HEK293 (cell line): ENCODE measurements at regions not wholly inside any gene's neighbourhood (a gene's known extent, or its start where the extent isn't known, plus 50 kb on each side); places are given as distances from the start of the nearest gene placed in this dataset.

Experiments
- CTCF ChIA-PET: fragments of 350-600 bp; formaldehyde crosslinking; extraction: SDS; loops from one replicate; lab custom pipeline; 2021; ENCODE audit warnings: antibody characterized with exemption; lab: Yijun Ruan, JAX
- POLR2A ChIA-PET: fragments of 300-600 bp; formaldehyde crosslinking; extraction: SDS; loops from one replicate; lab custom pipeline; 2020; ENCODE audit warnings: antibody characterized with exemption, inconsistent platforms; lab: Yijun Ruan, JAX
- H3K27ac ChIP-seq: fragments of 200-500 bp; sonication (Bioruptor generic); 2 replicates; pipeline ENCODE4 v1.5.1; 2014; ENCODE audit warnings: low read depth, low read length, control low read depth, inconsistent platforms; ENCODE audit errors: extremely low read depth
- H3K36me3 ChIP-seq, 2 experiments: fragments of 200-500 bp in 1 of 2; sonication (Bioruptor generic) in 1 of 2; 1 replicate in 1 of 2; 2 replicates in 1 of 2; pipeline ENCODE4 v1.5.1; 2014 to 2017; ENCODE audit warnings: inconsistent platforms in 2 of 2, low read length in 2 of 2; ENCODE audit not compliant: control insufficient read depth in 2 of 2, insufficient read depth in 1 of 2
- H3K4me1 ChIP-seq: fragments of 200-500 bp; sonication (Bioruptor generic); 2 replicates; pipeline ENCODE4 v1.5.1; 2014; ENCODE audit warnings: mild to moderate bottlenecking, low read length, inconsistent platforms; ENCODE audit not compliant: control insufficient read depth, insufficient read depth
- H3K4me3 ChIP-seq: 2 replicates; pipeline ENCODE4 v1.5.1; 2011; ENCODE audit warnings: low read depth, mild to moderate bottlenecking, control low read depth, low read length, moderate library complexity
- H3K9me3 ChIP-seq: fragments of 200-500 bp; sonication (Bioruptor generic); 2 replicates; pipeline ENCODE4 v1.5.1; 2014; ENCODE audit warnings: low read depth, low read length, inconsistent platforms; ENCODE audit not compliant: control insufficient read depth, insufficient read depth
- BCL6B ChIP-seq: fragments of 450-650 bp; formaldehyde crosslinking; IDR thresholded peaks from 2 replicates; pipeline ENCODE4 v1.5.1; 2017; ENCODE audit warnings: missing biosample characterization, missing genetic modification characterization
- EGR2 ChIP-seq: fragments of 450-650 bp; formaldehyde crosslinking; IDR thresholded peaks from 2 replicates; pipeline ENCODE4 v1.5.1; 2016; ENCODE audit warnings: low read depth, missing biosample characterization, missing genetic modification characterization
- ELK4 ChIP-seq: IDR thresholded peaks from 2 replicates; pipeline ENCODE4 v1.6.1; 2011; ENCODE audit warnings: mild to moderate bottlenecking, low read depth, low read length, borderline replicate concordance
- IKZF3 ChIP-seq: fragments of 450-650 bp; IDR thresholded peaks from 2 replicates; pipeline ENCODE4 v1.5.0; 2018; ENCODE audit warnings: missing biosample characterization, mild to moderate bottlenecking, missing genetic modification characterization, moderate library complexity
- MYNN ChIP-seq: fragments of 450-650 bp; formaldehyde crosslinking; IDR thresholded peaks from 2 replicates; pipeline ENCODE4 v1.5.1; 2016; ENCODE audit warnings: missing biosample characterization, missing genetic modification characterization, borderline replicate concordance
- SALL2 ChIP-seq: fragments of 450-650 bp; formaldehyde crosslinking; IDR thresholded peaks from 2 replicates; pipeline ENCODE4 v1.5.0; 2017; ENCODE audit warnings: missing biosample characterization, mild to moderate bottlenecking, missing genetic modification characterization, borderline replicate concordance
- SP7 ChIP-seq: fragments of 450-650 bp; formaldehyde crosslinking; IDR thresholded peaks from 2 replicates; pipeline ENCODE4 v1.5.1; 2016; ENCODE audit warnings: missing biosample characterization, missing genetic modification characterization
- ZBTB20 ChIP-seq: fragments of 450-650 bp; formaldehyde crosslinking; IDR thresholded peaks from 2 replicates; pipeline ENCODE4 v1.5.1; 2016; ENCODE audit warnings: missing biosample characterization, missing genetic modification characterization
- ZBTB21 ChIP-seq: fragments of 450-650 bp; formaldehyde crosslinking; IDR thresholded peaks from 2 replicates; pipeline ENCODE4 v1.5.1; 2017; ENCODE audit warnings: missing biosample characterization, missing genetic modification characterization
- ZIC2 ChIP-seq: fragments of 450-650 bp; formaldehyde crosslinking; IDR thresholded peaks from 2 replicates; pipeline ENCODE4 v1.5.1; 2016; ENCODE audit warnings: missing biosample characterization, missing genetic modification characterization
- ZNF23 ChIP-seq: fragments of 450-650 bp; formaldehyde crosslinking; IDR thresholded peaks from 2 replicates; pipeline ENCODE4 v1.5.1; 2016; ENCODE audit warnings: missing biosample characterization, missing genetic modification characterization, borderline replicate concordance
- ZNF292 ChIP-seq: fragments of 450-650 bp; formaldehyde crosslinking; IDR thresholded peaks from 2 replicates; pipeline ENCODE4 v1.5.1; 2016; ENCODE audit warnings: low read depth, missing biosample characterization, missing genetic modification characterization, borderline replicate concordance
- ZNF354C ChIP-seq: fragments of 450-650 bp; formaldehyde crosslinking; IDR thresholded peaks from 2 replicates; pipeline ENCODE4 v1.5.1; 2016; ENCODE audit warnings: missing biosample characterization, missing genetic modification characterization, low read depth, borderline replicate concordance
- ZNF362 ChIP-seq: fragments of 450-650 bp; formaldehyde crosslinking; IDR thresholded peaks from 2 replicates; pipeline ENCODE4 v1.5.1; 2016; ENCODE audit warnings: missing biosample characterization, missing genetic modification characterization
- ZNF37A ChIP-seq: fragments of 450-650 bp; IDR thresholded peaks from 2 replicates; pipeline ENCODE4 v1.5.1; 2018; ENCODE audit warnings: missing biosample characterization, missing genetic modification characterization
- TF ChIP-seq, protein P1 (sequence below): sonication (generic); formaldehyde crosslinking; IDR thresholded peaks from 2 replicates; pipeline ENCODE4 v1.8.1; 2022; ENCODE audit warnings: mild to moderate bottlenecking, moderate library complexity, missing genetic modification reagents
- TF ChIP-seq, protein P2 (sequence below): fragments of 450-650 bp; formaldehyde crosslinking; IDR thresholded peaks from 2 replicates; pipeline ENCODE4 v1.5.1; 2016; ENCODE audit warnings: missing biosample characterization, missing genetic modification characterization

- no peak overlapping the region for H3K4me3 ChIP-seq
- H3K36me3 ChIP-seq = no peaks in the 10 kb centered on the region
- H3K4me1 ChIP-seq = no peaks in the 10 kb centered on the region
- CTCF ChIA-PET = interaction anchor here (0.7 to 1.3 kb wide), 4 partner anchors 11 to 923 kb away, joined by 3 to 4 read pairs (median 3); no protein-coding TSS in a partner anchor
- H3K9me3 ChIP-seq = no peaks in the 10 kb centered on the region
- POLR2A ChIA-PET = no interaction called here
- no peak overlapping the region for H3K27ac ChIP-seq
- no peak for TF ChIP-seq ZBTB20 (tag by site-specific recombination)
- no peak for TF ChIP-seq ZBTB21
- TF ChIP-seq SALL2 (tag by site-specific recombination) = no peak
- TF ChIP-seq ZNF23 (tag by site-specific recombination) = no peak
- no peak for TF ChIP-seq MYNN (tag by site-specific recombination)
- TF ChIP-seq, protein P1, sequence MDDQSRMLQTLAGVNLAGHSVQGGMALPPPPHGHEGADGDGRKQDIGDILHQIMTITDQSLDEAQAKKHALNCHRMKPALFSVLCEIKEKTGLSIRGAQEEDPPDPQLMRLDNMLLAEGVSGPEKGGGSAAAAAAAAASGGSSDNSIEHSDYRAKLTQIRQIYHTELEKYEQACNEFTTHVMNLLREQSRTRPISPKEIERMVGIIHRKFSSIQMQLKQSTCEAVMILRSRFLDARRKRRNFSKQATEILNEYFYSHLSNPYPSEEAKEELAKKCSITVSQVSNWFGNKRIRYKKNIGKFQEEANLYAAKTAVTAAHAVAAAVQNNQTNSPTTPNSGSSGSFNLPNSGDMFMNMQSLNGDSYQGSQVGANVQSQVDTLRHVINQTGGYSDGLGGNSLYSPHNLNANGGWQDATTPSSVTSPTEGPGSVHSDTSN (CRISPR knock-in tag) = no peak
- TF ChIP-seq IKZF3 = no peak
- no peak for TF ChIP-seq ZNF362 (tag by site-specific recombination)
- no peak for TF ChIP-seq ELK4
- TF ChIP-seq ZNF37A (tag by site-specific recombination) = no peak
- no peak for TF ChIP-seq BCL6B (tag by site-specific recombination)
- no peak for TF ChIP-seq ZNF354C (tag by site-specific recombination)
- no peak for TF ChIP-seq SP7
- TF ChIP-seq EGR2 = no peak
- TF ChIP-seq ZNF292 (tag by site-specific recombination) = no peak
These were observed 580.0 kb upstream of the MARCKS start for GRCh38 chr6:113277111-113277510.

GRCh38 chr6:113281014-113281413 is 576.1 kb upstream of the MARCKS start:
- H3K9me3 ChIP-seq = no peaks in the 10 kb centered on the region
- CTCF ChIA-PET = no interaction called here

More at GRCh38 chr6:113281014-113281413, 576.1 kb upstream of the MARCKS start:
- POLR2A ChIA-PET = no interaction called here
- Histone ChIP-seq H3K27ac (no peak overlapping the region), H3K4me1 (no peaks in the 10 kb centered on the region), H3K36me3 (no peaks in the 10 kb centered on the region), H3K4me3 (no peak overlapping the region)
- TF ChIP-seq, protein P2, sequence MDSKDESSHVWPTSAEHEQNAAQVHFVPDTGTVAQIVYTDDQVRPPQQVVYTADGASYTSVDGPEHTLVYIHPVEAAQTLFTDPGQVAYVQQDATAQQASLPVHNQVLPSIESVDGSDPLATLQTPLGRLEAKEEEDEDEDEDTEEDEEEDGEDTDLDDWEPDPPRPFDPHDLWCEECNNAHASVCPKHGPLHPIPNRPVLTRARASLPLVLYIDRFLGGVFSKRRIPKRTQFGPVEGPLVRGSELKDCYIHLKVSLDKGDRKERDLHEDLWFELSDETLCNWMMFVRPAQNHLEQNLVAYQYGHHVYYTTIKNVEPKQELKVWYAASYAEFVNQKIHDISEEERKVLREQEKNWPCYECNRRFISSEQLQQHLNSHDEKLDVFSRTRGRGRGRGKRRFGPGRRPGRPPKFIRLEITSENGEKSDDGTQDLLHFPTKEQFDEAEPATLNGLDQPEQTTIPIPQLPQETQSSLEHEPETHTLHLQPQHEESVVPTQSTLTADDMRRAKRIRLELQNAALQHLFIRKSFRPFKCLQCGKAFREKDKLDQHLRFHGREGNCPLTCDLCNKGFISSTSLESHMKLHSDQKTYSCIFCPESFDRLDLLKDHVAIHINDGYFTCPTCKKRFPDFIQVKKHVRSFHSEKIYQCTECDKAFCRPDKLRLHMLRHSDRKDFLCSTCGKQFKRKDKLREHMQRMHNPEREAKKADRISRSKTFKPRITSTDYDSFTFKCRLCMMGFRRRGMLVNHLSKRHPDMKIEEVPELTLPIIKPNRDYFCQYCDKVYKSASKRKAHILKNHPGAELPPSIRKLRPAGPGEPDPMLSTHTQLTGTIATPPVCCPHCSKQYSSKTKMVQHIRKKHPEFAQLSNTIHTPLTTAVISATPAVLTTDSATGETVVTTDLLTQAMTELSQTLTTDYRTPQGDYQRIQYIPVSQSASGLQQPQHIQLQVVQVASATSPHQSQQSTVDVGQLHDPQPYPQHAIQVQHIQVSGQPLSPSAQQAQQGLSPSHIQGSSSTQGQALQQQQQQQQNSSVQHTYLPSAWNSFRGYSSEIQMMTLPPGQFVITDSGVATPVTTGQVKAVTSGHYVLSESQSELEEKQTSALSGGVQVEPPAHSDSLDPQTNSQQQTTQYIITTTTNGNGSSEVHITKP (tag by site-specific recombination) = no peak
- TF ChIP-seq ZIC2 (tag by site-specific recombination) = peak; percentile 24; the same call in 1 of the 2 replicates
